ENCODE measurements at regions not wholly inside any gene's neighbourhood (a gene's known extent, or its start where the extent isn't known, plus 50 kb on each side); places are given as distances from the start of the nearest gene placed in this dataset.
"Not testable (repeated sequence)": the region's sequence is repeated elsewhere in the genome, so short reads cannot be mapped to it uniquely, and the experiment has no call there.

DNA sequence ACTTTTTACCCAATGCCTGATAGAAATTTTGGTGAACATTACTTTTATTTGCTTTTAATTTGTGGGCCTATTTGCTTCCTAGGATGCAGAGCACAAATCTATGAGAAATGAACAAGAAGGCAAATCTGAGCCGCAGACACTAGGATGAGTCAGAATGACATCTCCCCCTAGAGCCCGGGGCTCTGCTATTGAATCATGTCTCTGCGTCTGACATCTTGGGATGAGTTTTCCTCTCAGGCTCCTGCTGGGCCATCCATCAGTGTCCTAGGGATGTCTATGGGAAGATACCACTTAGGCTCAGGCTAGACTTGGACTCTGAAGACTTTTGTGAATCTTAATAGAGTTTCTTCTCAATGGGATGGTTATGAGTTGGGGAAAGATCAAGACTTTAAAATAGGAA lies 157.3 kb upstream of the MTPN start:
- no peaks in the 10 kb centered on the region for H3K4me1 ChIP-seq (ENCODE audit: control insufficient read depth, insufficient read depth, low read length)
- no peaks in the 10 kb centered on the region for H3K9me3 ChIP-seq (ENCODE audit: control insufficient read depth in 2 of 2, low read length in 2 of 2)
- no peak overlapping the region for H3K27ac ChIP-seq (ENCODE audit: low read length)

DNA sequence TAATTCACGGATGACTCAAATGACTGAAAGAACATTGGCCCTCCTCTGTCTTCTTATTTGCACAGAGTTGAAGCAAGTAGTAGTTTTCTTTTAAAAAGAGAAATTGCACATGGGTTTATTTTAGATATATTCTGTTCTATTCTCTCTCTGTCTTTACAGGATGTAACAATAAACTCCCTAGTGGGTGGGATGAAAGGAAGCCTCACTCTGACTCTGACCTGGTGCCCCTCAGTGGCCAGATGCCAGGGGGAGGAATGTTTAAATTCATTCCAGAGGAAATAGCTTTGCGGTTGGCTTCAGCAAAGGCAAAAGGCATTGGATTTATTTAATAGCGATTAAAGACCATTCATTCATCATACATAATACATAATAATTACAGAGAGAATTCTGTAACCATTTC lies 156.4 kb upstream of the MTPN start:
- no peak overlapping the region for H3K27ac ChIP-seq (ENCODE audit: low read length)
- H3K36me3 ChIP-seq (ENCODE audit: control insufficient read depth in 2 of 2, insufficient read depth in 2 of 2, low read length in 2 of 2) = no peaks in the 10 kb centered on the region
- H3K4me1 ChIP-seq (ENCODE audit: control insufficient read depth, insufficient read depth, low read length) = no peaks in the 10 kb centered on the region
- no peak overlapping the region for H3K9ac ChIP-seq (ENCODE audit: low read length in 2 of 2)
- no peaks in the 10 kb centered on the region for H3K27me3 ChIP-seq (ENCODE audit: control insufficient read depth in 1 of 2, insufficient read depth in 2 of 2, low read length in 2 of 2)
- H3K4me3 ChIP-seq (ENCODE audit: low read length in 2 of 2) = no peak overlapping the region
- no peaks in the 10 kb centered on the region for H3K9me3 ChIP-seq (ENCODE audit: control insufficient read depth in 2 of 2, low read length in 2 of 2)

More for the DNA sequence above, 157.3 kb upstream of the MTPN start:
- Histone ChIP-seq H3K4me3 (ENCODE audit: low read length in 2 of 2) (no peak overlapping the region), H3K9ac (ENCODE audit: low read length in 2 of 2) (no peak overlapping the region), H3K36me3 (ENCODE audit: control insufficient read depth in 2 of 2, insufficient read depth in 2 of 2, low read length in 2 of 2) (no peaks in the 10 kb centered on the region), H3K27me3 (ENCODE audit: control insufficient read depth in 1 of 2, insufficient read depth in 2 of 2, low read length in 2 of 2) (no peaks in the 10 kb centered on the region)

DNA sequence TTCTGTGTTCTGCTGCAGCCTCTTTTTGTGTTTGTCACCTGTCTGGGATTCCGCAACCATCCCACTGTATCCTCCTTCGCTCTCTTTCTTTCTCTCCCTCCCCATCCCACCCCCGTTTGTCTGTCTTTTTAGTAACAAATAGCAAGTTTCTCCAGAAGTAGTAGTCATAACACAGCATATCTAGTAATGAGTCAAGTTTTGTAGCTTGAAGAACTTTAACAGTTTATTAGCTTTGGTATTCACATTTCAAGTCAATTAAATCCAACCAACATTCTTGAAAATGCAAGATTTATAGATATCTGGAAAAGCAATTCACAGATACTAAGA lies 154.1 kb upstream of the MTPN start:
- Histone ChIP-seq H3K9ac (ENCODE audit: low read length in 2 of 2) (no peak overlapping the region), H3K36me3 (ENCODE audit: control insufficient read depth in 2 of 2, insufficient read depth in 2 of 2, low read length in 2 of 2) (no peaks in the 10 kb centered on the region), H3K9me3 (ENCODE audit: control insufficient read depth in 2 of 2, low read length in 2 of 2) (no peaks in the 10 kb centered on the region), H3K27ac (ENCODE audit: low read length) (no peak overlapping the region), H3K27me3 (ENCODE audit: control insufficient read depth in 1 of 2, insufficient read depth in 2 of 2, low read length in 2 of 2) (no peaks in the 10 kb centered on the region), H3K4me3 (ENCODE audit: low read length in 2 of 2) (no peak overlapping the region), H3K4me1 (ENCODE audit: control insufficient read depth, insufficient read depth, low read length) (no peaks in the 10 kb centered on the region)

DNA sequence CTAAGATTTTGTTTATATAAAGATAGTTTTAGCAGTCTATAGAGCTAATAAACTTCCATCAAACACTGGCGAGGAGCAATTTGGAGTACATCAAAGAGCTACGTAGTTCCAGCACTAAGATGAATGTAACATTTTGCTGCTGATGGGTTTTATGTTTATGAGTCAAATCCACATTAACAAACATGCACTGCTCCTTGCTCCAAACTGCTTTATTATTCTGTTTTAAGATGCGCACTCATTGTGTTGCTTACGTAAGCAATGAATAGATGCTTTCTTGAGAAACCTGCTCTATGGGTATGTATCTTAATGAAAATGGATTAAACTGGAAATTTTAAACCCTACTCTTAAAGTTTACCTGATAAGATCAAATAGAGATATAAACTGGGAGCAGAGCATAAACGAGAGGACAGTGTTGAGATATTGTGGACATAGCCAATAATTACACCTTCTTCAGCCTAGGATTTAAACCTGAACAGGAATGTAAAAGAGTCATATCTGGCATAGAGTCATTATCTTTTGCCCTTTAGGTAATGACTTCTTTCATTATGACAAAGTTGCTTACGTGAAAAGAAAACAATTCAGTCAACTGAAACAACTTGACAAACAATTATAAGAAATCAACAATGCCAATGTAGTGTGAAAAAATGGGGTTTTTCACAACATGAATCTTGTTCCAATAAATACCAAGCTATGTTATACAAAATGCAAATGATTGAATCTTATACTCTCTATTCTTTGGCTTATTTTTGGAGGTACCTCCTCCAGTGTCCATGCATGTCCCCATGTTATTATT lies 153.5 kb upstream of the MTPN start:
- no peaks in the 10 kb centered on the region for H3K27me3 ChIP-seq (ENCODE audit: control insufficient read depth in 1 of 2, insufficient read depth in 2 of 2, low read length in 2 of 2)
- no peak overlapping the region for H3K27ac ChIP-seq (ENCODE audit: low read length)
- H3K4me1 ChIP-seq (ENCODE audit: control insufficient read depth, insufficient read depth, low read length) = no peaks in the 10 kb centered on the region
- H3K4me3 ChIP-seq (ENCODE audit: low read length in 2 of 2) = no peak overlapping the region
- H3K9ac ChIP-seq (ENCODE audit: low read length in 2 of 2) = no peak overlapping the region
- no peaks in the 10 kb centered on the region for H3K9me3 ChIP-seq (ENCODE audit: control insufficient read depth in 2 of 2, low read length in 2 of 2)
- no peaks in the 10 kb centered on the region for H3K36me3 ChIP-seq (ENCODE audit: control insufficient read depth in 2 of 2, insufficient read depth in 2 of 2, low read length in 2 of 2)

DNA sequence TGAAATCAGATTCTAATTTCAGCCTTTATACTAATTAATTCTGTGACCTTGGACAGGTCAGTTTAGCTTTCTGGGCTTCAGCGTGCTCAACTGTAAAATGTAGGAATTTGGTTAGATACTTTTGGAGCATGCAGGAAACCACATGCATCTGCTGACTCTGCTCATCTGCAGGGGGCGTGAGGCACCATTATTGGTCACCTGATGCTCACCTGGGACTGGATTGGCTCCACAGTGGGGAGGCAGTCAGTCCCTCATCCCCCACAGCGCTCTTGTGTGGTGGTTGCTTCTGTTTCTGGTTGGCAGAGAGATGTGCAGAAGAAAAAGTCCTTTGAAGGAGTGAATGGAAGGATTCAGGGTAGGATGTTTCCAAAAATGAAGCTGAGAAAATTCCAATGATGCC lies 150.9 kb upstream of the MTPN start:
- H3K27me3 ChIP-seq (ENCODE audit: control insufficient read depth in 1 of 2, insufficient read depth in 2 of 2, low read length in 2 of 2) = no peaks in the 10 kb centered on the region
- no peaks in the 10 kb centered on the region for H3K4me1 ChIP-seq (ENCODE audit: control insufficient read depth, insufficient read depth, low read length)
- no peaks in the 10 kb centered on the region for H3K36me3 ChIP-seq (ENCODE audit: control insufficient read depth in 2 of 2, insufficient read depth in 2 of 2, low read length in 2 of 2)
- H3K9ac ChIP-seq (ENCODE audit: low read length in 2 of 2) = no peak overlapping the region
- no peak overlapping the region for H3K27ac ChIP-seq (ENCODE audit: low read length)
- H3K9me3 ChIP-seq (ENCODE audit: control insufficient read depth in 2 of 2, low read length in 2 of 2) = no peaks in the 10 kb centered on the region
- no peak overlapping the region for H3K4me3 ChIP-seq (ENCODE audit: low read length in 2 of 2)

DNA sequence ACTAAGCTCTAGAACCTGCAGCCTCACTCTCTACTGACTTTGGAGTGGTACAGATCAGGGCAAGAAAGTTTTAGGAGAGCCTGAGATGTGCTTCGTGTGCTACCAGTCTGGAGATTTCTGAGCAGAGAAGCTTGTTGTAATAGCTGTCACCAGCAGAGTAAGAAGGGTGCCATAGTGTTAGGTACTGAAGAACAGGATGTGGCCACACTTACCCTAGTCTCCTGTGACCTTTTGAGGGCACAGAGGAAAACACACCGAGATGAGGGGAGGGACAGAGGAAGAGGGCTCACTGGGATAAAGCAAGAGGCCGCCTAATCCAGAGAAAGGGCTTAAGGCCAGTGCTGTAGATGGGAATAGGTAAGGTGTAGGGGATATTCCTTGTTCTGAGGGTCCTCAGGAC lies 146.2 kb upstream of the MTPN start:
- H3K4me3 ChIP-seq (ENCODE audit: low read length in 2 of 2) = no peak overlapping the region
- no peaks in the 10 kb centered on the region for H3K36me3 ChIP-seq (ENCODE audit: control insufficient read depth in 2 of 2, insufficient read depth in 2 of 2, low read length in 2 of 2)
- H3K9ac ChIP-seq (ENCODE audit: low read length in 2 of 2) = no peak overlapping the region
- no peaks in the 10 kb centered on the region for H3K27me3 ChIP-seq (ENCODE audit: control insufficient read depth in 1 of 2, insufficient read depth in 2 of 2, low read length in 2 of 2)
- no peak overlapping the region for H3K27ac ChIP-seq (ENCODE audit: low read length)
- no peaks in the 10 kb centered on the region for H3K4me1 ChIP-seq (ENCODE audit: control insufficient read depth, insufficient read depth, low read length)
- no peaks in the 10 kb centered on the region for H3K9me3 ChIP-seq (ENCODE audit: control insufficient read depth in 2 of 2, low read length in 2 of 2)

DNA sequence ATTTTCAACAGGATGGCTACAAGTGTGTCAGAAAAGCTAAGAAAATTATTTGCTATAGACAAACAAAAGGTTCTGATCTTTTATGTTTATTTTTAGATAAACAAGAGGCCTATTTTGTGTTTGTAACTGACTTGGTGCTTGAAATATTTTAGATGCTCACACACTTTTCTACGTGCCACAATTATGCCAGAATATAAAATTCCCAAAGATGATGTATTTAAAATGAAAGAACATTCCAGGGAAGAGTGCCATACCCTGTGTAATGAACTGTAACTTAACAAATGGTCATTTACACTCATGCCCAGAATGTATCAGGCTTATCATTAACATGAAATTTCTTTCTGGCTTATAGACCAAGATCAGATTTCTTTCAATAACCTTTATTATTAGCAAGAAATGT lies 144.9 kb upstream of the MTPN start:
- Histone ChIP-seq H3K36me3 (ENCODE audit: control insufficient read depth in 2 of 2, insufficient read depth in 2 of 2, low read length in 2 of 2) (no peaks in the 10 kb centered on the region), H3K27me3 (ENCODE audit: control insufficient read depth in 1 of 2, insufficient read depth in 2 of 2, low read length in 2 of 2) (no peaks in the 10 kb centered on the region), H3K4me3 (ENCODE audit: low read length in 2 of 2) (no peak overlapping the region), H3K4me1 (ENCODE audit: control insufficient read depth, insufficient read depth, low read length) (no peaks in the 10 kb centered on the region), H3K9ac (ENCODE audit: low read length in 2 of 2) (no peak overlapping the region), H3K9me3 (ENCODE audit: control insufficient read depth in 2 of 2, low read length in 2 of 2) (no peaks in the 10 kb centered on the region), H3K27ac (ENCODE audit: low read length) (no peak overlapping the region)

DNA sequence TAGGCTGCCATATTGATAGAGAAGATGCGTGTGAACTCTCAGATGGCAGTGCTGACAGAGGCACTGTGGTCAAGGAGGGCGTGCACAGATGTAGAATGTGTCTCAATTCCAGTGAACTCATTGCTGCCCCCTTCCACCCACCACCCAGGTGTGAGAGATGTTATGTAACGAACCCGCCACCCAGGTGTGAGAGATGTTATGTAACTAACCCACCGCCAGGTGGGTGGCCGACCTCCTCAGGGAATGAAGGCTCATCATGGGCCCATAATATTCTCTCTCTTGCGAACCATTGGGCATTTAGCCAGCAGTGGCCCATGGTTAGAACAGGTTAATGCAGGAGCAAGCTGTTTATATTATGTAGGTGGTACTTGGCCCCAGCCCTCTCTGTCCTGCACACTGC lies 140.4 kb upstream of the MTPN start:
- Histone ChIP-seq H3K9ac (ENCODE audit: low read length in 2 of 2) (no peak overlapping the region), H3K27me3 (ENCODE audit: control insufficient read depth in 1 of 2, insufficient read depth in 2 of 2, low read length in 2 of 2) (no peaks in the 10 kb centered on the region), H3K4me1 (ENCODE audit: control insufficient read depth, insufficient read depth, low read length) (no peaks in the 10 kb centered on the region), H3K27ac (ENCODE audit: low read length) (no peak overlapping the region), H3K9me3 (ENCODE audit: control insufficient read depth in 2 of 2, low read length in 2 of 2) (no peaks in the 10 kb centered on the region), H3K4me3 (ENCODE audit: low read length in 2 of 2) (no peak overlapping the region), H3K36me3 (ENCODE audit: control insufficient read depth in 2 of 2, insufficient read depth in 2 of 2, low read length in 2 of 2) (no peaks in the 10 kb centered on the region)

DNA sequence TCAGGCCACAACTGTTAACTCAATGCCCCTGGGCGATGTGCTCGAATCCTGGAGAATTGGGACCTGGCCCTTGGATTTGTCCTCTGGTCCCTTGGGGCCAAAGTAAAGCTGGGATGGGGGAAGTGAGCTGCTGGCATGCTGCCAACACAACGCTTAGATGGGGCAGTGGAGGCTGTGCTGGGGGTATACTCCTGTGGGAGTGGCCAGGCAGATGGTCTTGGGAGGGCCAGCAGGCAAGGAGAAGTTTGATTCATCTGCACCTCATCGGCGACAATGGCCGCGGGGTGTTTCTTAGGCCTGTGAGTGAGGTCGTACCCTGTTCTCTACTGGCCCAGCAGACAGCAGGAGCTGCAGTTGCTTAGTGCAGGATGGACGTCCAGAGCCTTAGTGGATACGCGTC lies 139.0 kb upstream of the MTPN start:
- no peaks in the 10 kb centered on the region for H3K27me3 ChIP-seq (ENCODE audit: control insufficient read depth in 1 of 2, insufficient read depth in 2 of 2, low read length in 2 of 2)
- no peak overlapping the region for H3K27ac ChIP-seq (ENCODE audit: low read length)
- no peaks in the 10 kb centered on the region for H3K36me3 ChIP-seq (ENCODE audit: control insufficient read depth in 2 of 2, insufficient read depth in 2 of 2, low read length in 2 of 2)
- no peaks in the 10 kb centered on the region for H3K4me1 ChIP-seq (ENCODE audit: control insufficient read depth, insufficient read depth, low read length)
- no peak overlapping the region for H3K9ac ChIP-seq (ENCODE audit: low read length in 2 of 2)
- H3K9me3 ChIP-seq (ENCODE audit: control insufficient read depth in 2 of 2, low read length in 2 of 2) = no peaks in the 10 kb centered on the region
- no peak overlapping the region for H3K4me3 ChIP-seq (ENCODE audit: low read length in 2 of 2)

DNA sequence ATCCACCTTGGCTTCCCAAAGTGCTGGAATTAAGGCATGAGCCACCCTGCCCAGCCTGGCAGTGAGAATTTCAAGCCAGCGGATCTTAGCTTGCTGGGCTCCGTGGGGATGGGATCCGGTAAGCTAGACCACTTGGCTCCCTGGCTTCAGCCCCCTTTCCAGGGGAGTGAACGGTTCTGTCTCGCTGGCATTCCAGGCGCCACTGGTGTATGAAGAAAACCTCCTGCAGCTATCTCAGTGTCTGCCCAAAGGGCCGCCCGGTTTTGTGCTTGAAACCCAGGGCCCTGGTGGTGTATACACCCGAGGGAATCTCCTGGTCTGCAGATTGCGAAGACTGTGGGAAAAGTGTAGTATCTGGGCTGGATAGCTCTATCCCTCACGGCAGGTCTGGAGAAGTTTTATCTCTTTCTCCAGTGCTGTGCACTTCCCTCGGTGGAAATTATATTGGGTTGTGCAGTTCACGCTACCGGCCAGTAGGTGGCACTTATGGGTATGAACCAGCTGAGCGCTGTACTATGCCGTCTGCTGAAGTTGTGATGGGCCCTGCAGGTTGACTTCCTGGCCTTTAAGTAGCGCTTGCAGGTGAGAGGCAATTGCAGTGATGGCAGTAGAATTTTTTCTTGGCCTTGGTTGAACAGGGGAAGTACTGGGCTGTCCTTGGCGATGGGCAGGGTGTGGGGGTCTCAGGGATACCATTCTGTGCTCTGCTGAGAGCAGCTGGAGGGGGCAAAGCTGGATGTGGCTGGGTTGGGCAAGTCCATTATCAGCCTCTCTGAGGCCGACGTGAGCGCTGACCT lies 138.0 kb upstream of the MTPN start:
- Histone ChIP-seq H3K27me3 (ENCODE audit: control insufficient read depth in 1 of 2, insufficient read depth in 2 of 2, low read length in 2 of 2) (no peaks in the 10 kb centered on the region), H3K27ac (ENCODE audit: low read length) (no peak overlapping the region), H3K36me3 (ENCODE audit: control insufficient read depth in 2 of 2, insufficient read depth in 2 of 2, low read length in 2 of 2) (no peaks in the 10 kb centered on the region), H3K9me3 (ENCODE audit: control insufficient read depth in 2 of 2, low read length in 2 of 2) (peaks cover 0 to under 1% of the 10 kb centered on the region in 2 donors), H3K9ac (ENCODE audit: low read length in 2 of 2) (no peak overlapping the region), H3K4me3 (ENCODE audit: low read length in 2 of 2) (no peak overlapping the region), H3K4me1 (ENCODE audit: control insufficient read depth, insufficient read depth, low read length) (no peaks in the 10 kb centered on the region)

DNA sequence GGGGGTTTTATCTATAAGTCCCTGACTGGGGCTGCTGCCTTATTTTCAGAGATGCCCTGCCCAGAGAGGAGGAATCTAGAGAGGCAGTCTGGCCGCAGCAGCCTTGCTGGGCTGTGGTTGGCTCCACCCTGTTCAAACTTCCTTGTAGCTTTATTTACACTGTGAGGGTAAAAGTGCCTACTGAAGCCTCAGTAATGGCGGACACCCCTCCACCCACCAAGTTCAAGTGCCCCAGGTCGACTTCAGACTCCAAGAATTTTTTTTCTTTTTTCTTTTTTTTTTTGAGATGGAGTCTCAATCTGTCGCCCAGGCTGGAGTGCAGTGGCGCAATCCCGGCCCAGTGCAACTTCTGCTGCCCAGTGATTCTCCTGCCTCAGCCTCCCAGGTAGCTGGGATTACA lies 137.3 kb upstream of the MTPN start:
- H3K27me3 ChIP-seq (ENCODE audit: control insufficient read depth in 1 of 2, insufficient read depth in 2 of 2, low read length in 2 of 2); H3K4me3 ChIP-seq (ENCODE audit: low read length in 2 of 2); H3K27ac ChIP-seq (ENCODE audit: low read length); H3K4me1 ChIP-seq (ENCODE audit: control insufficient read depth, insufficient read depth, low read length); H3K9me3 ChIP-seq (ENCODE audit: control insufficient read depth in 2 of 2, low read length in 2 of 2); H3K36me3 ChIP-seq (ENCODE audit: control insufficient read depth in 2 of 2, insufficient read depth in 2 of 2, low read length in 2 of 2); H3K9ac ChIP-seq (ENCODE audit: low read length in 2 of 2): not testable (repeated sequence)

Measured in stomach smooth muscle (tissue), 2 donors.